PC-3 (cell line): ENCODE measurements at regions not wholly inside any gene's neighbourhood (a gene's known extent, or its start where the extent isn't known, plus 50 kb on each side); places are given as distances from the start of the nearest gene placed in this dataset.

Experiments used
- ATAC-seq: fragments of 200-7000 bp; cut with Tn5 transposase; 2 replicates; pipeline ENCODE4 v1.9.1; 2020; ENCODE audit warnings: mild to moderate bottlenecking, moderate library complexity
- BruUV-seq: library from RNA; stranded (reverse); fragments of 400-500 nt; replicated peaks from 2 replicates; lab custom pipeline; 2021; lab: Mats Ljungman, UMichigan
- CTCF ChIA-PET: fragments of 300-600 bp; sonication (Branson Sonifier 250); formaldehyde crosslinking; loops from one replicate; lab custom pipeline; 2022; ENCODE audit warnings: antibody characterized with exemption; lab: Charles Lee
- POLR2A ChIA-PET: fragments of 300-600 bp; sonication (Branson Sonifier 250); formaldehyde crosslinking; loops from one replicate; lab custom pipeline; 2022; ENCODE audit warnings: antibody characterized with exemption; ENCODE audit not compliant: unreplicated experiment; lab: Charles Lee
- DNase-seq: peaks from one replicate; pipeline ENCODE4 v3.0.0-alpha.2; 2015
- H2AFZ ChIP-seq: fragments of 300-600 bp; sonication (generic); 2 replicates; pipeline ENCODE4 v1.6.0; 2016; ENCODE audit warnings: antibody characterized with exemption, low read length
- H3F3A ChIP-seq: fragments of 300-600 bp; sonication (generic); one replicate; pipeline ENCODE4 v1.6.0; 2017; ENCODE audit warnings: antibody characterized with exemption, low read length, control low read depth, mild to moderate bottlenecking; ENCODE audit not compliant: unreplicated experiment
- H3K27ac ChIP-seq: fragments of 300-600 bp; sonication (generic); 2 replicates; pipeline ENCODE4 v1.5.1; 2016; ENCODE audit warnings: mild to moderate bottlenecking, low read length
- H3K27me3 ChIP-seq: fragments of 300-600 bp; sonication (generic); 2 replicates; pipeline ENCODE4 v1.6.1; 2016; ENCODE audit warnings: low read length, mixed read lengths
- H3K36me3 ChIP-seq: fragments of 300-600 bp; sonication (generic); 2 replicates; pipeline ENCODE4 v1.6.1; 2016; ENCODE audit warnings: low read depth, mixed run types, low read length, mixed read lengths
- H3K4me1 ChIP-seq: fragments of 300-600 bp; sonication (generic); 2 replicates; pipeline ENCODE4 v1.5.1; 2016; ENCODE audit warnings: low read length; ENCODE audit not compliant: insufficient read depth
- H3K4me2 ChIP-seq: fragments of 300-600 bp; sonication (generic); 2 replicates; pipeline ENCODE4 v1.6.0; 2016; ENCODE audit warnings: low read length
- H3K4me3 ChIP-seq: fragments of 300-600 bp; sonication (generic); 2 replicates; pipeline ENCODE4 v1.5.1; 2016; ENCODE audit warnings: mild to moderate bottlenecking, low read length, mixed read lengths
- H3K79me2 ChIP-seq: fragments of 300-600 bp; sonication (generic); 2 replicates; pipeline ENCODE4 v1.6.1; 2017; ENCODE audit warnings: low read length, mixed read lengths
- H3K9ac ChIP-seq: fragments of 300-600 bp; sonication (generic); 2 replicates; pipeline ENCODE4 v1.6.0; 2016; ENCODE audit warnings: mild to moderate bottlenecking, low read length
- H3K9me2 ChIP-seq: fragments of 300-600 bp; sonication (generic); replicated peaks from 2 replicates; pipeline ENCODE4 v1.6.1; 2016; ENCODE audit warnings: mixed run types, low read length, mixed read lengths
- H3K9me3 ChIP-seq: fragments of 300-600 bp; sonication (generic); 2 replicates; pipeline ENCODE4 v1.6.1; 2016; ENCODE audit warnings: low read length, mixed read lengths
- H4K20me1 ChIP-seq: fragments of 300-600 bp; sonication (generic); 2 replicates; pipeline ENCODE4 v1.6.1; 2016; ENCODE audit warnings: low read length, mixed read lengths
- EZH2 ChIP-seq: fragments of 300-600 bp; sonication (generic); IDR thresholded peaks from one replicate; pipeline ENCODE4 v1.6.1; 2017; ENCODE audit warnings: antibody characterized with exemption, mild to moderate bottlenecking, low read length; ENCODE audit not compliant: unreplicated experiment
- EZH2phosphoT487 ChIP-seq: fragments of 300-600 bp; sonication (generic); IDR thresholded peaks from 2 replicates; pipeline ENCODE4 v1.6.1; 2018; ENCODE audit warnings: mild to moderate bottlenecking, antibody characterized with exemption, low read length, borderline replicate concordance
- intact Hi-C: fragments of 100-400 bp; cut with micrococcal nuclease; formaldehyde crosslinking; loops from 2 replicates; pipeline ENCODE4 v1.9.0; 2023
- TF ChIP-seq, protein P1 (sequence below): fragments of 300-600 bp; sonication (generic); conservative IDR thresholded peaks from 2 replicates; pipeline ENCODE4 v1.5.1; 2017; ENCODE audit warnings: antibody characterized with exemption, low read depth, mild to moderate bottlenecking, low read length

GRCh38 chr1:30010506-30011106, 712.8 kb downstream of the MATN1 start:
- Histone ChIP-seq H2AFZ (no peak overlapping the region), H3K4me1 (peaks cover 18% of the 10 kb centered on the region), H3K9me3 (no peaks in the 10 kb centered on the region), H4K20me1 (no peaks in the 10 kb centered on the region), H3F3A (no peaks in the 10 kb centered on the region), H3K27ac (no peak overlapping the region), H3K9me2 (no peaks in the 10 kb centered on the region), H3K4me3 (no peak overlapping the region), H3K4me2 (no peak overlapping the region), H3K9ac (no peak overlapping the region), H3K36me3 (no peaks in the 10 kb centered on the region), H3K79me2 (no peaks in the 10 kb centered on the region), H3K27me3 (no peaks in the 10 kb centered on the region)
- TF ChIP-seq, protein P1, sequence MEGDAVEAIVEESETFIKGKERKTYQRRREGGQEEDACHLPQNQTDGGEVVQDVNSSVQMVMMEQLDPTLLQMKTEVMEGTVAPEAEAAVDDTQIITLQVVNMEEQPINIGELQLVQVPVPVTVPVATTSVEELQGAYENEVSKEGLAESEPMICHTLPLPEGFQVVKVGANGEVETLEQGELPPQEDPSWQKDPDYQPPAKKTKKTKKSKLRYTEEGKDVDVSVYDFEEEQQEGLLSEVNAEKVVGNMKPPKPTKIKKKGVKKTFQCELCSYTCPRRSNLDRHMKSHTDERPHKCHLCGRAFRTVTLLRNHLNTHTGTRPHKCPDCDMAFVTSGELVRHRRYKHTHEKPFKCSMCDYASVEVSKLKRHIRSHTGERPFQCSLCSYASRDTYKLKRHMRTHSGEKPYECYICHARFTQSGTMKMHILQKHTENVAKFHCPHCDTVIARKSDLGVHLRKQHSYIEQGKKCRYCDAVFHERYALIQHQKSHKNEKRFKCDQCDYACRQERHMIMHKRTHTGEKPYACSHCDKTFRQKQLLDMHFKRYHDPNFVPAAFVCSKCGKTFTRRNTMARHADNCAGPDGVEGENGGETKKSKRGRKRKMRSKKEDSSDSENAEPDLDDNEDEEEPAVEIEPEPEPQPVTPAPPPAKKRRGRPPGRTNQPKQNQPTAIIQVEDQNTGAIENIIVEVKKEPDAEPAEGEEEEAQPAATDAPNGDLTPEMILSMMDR = no peak
- ChIA-PET CTCF (no interaction called here), POLR2A (no interaction called here)
- intact Hi-C loops = no loop called here
- ATAC-seq = no peak
- no TSS peak for BruUV-seq
- DNase-seq = no peak

- no peak overlapping the region for H3K27ac ChIP-seq
- no peaks in the 10 kb centered on the region for H3K9me3 ChIP-seq
- BruUV-seq = no TSS peak
- H3K36me3 ChIP-seq = no peaks in the 10 kb centered on the region
- H4K20me1 ChIP-seq = no peaks in the 10 kb centered on the region
- TF ChIP-seq, protein P1 = no peak
- TF ChIP-seq EZH2phosphoT487 = no peak
- H3K9me2 ChIP-seq = no peaks in the 10 kb centered on the region
- no peaks in the 10 kb centered on the region for H3F3A ChIP-seq
- DNase-seq (no peak), ATAC-seq (no peak)
- H3K4me1 ChIP-seq = peaks cover 23% of the 10 kb centered on the region
- H3K4me2 ChIP-seq = no peak overlapping the region
- intact Hi-C loops = no loop called here
- CTCF ChIA-PET = no interaction called here
- no peaks in the 10 kb centered on the region for H3K27me3 ChIP-seq
- H3K9ac ChIP-seq = no peak overlapping the region
- POLR2A ChIA-PET = no interaction called here
- no peak overlapping the region for H3K4me3 ChIP-seq
- H2AFZ ChIP-seq = no peak overlapping the region
- no peaks in the 10 kb centered on the region for H3K79me2 ChIP-seq
Measured at GRCh38 chr1:30009720-30010119, 713.7 kb downstream of the MATN1 start.

DNA sequence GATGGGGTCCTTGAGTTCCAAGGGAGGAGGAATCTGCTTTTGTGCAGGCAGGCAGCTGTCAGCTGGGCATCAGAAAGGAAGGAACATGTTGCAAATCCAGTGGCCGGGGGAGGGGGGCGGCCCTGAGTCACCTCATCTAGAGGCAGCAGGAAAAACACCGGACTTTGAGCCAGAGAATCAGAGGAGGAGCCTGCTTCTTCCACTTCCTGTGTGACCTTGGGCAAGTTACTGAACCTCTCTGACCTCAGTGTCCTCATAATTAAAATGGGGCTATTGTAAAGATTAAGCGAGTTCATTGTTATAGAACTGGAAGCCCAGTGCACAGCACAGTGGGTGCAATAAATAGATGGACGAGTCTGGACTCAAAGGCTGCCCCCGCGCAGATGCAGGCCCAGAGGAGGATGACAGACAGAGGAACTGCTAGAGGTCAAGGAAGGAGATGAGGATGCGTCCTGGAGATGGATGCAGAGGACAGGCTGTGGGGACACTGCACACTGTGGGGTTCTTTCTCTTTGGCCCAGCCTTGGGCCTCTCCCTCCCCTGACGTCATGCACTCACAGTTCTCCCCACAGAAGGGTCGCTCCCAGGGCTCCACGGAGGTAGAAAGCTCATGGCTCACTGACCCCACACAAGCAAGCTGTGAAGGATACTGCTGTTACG, 714.3 kb downstream of the MATN1 start:
- intact Hi-C loops = no loop called here
- no peak overlapping the region for H3K9ac ChIP-seq
- peaks cover 23% of the 10 kb centered on the region for H3K4me1 ChIP-seq
- H3K4me2 ChIP-seq = no peak overlapping the region
- H3K79me2 ChIP-seq = no peaks in the 10 kb centered on the region
- no peaks in the 10 kb centered on the region for H3K36me3 ChIP-seq
- H3K9me3 ChIP-seq = no peaks in the 10 kb centered on the region
- no peak overlapping the region for H3K27ac ChIP-seq
- no peaks in the 10 kb centered on the region for H3K9me2 ChIP-seq
- ChIA-PET POLR2A (no interaction called here), CTCF (no interaction called here)
- H3K27me3 ChIP-seq = no peaks in the 10 kb centered on the region
- no TSS peak for BruUV-seq
- ATAC-seq (no peak), DNase-seq (peak; percentile 32)
- H2AFZ ChIP-seq = no peak overlapping the region
- H4K20me1 ChIP-seq = no peaks in the 10 kb centered on the region
- no peak overlapping the region for H3K4me3 ChIP-seq
- no peaks in the 10 kb centered on the region for H3F3A ChIP-seq
- TF ChIP-seq EZH2phosphoT487 (no peak), EZH2 (no peak)
- TF ChIP-seq, protein P1 = no peak
